ENCODE measurements at regions not wholly inside any gene's neighbourhood (a gene's known extent, or its start where the extent isn't known, plus 50 kb on each side); places are given as distances from the start of the nearest gene placed in this dataset.

DNA sequence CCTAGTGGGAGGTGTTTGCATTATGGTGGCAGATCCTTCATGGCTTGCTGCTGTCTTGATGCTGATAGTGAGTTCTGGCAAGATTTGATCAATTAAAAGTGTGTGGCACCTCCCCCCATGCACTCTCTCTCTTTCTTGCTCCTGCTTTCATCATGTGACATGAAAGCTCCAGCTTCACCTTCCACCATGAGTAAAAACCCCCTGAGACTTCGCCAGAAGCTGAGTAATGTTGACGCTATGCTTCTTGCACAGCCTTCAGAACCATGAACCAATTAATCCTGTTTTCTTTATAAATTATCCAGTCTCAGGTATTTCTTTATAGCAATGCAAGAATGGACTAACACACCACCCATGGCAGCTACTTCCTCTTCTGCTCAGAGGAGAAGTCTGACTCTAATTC is 2181.4 kb upstream of the PIK3C3 start:
- no peaks in the 10 kb centered on the region for H3K4me1 ChIP-seq (ENCODE audit: control insufficient read depth, insufficient read depth, low read length)
- no peak for ATAC-seq
- no peaks in the 10 kb centered on the region for H3K36me3 ChIP-seq (ENCODE audit: control insufficient read depth, insufficient read depth, low read length)
- Mint-ChIP-seq H3K36me3 (no peaks in the 10 kb centered on the region), H3K27ac (no peak overlapping the region), H3K4me1 (no peaks in the 10 kb centered on the region), H3K4me3 (no peak overlapping the region), H3K9me3 (peaks cover 2 to 5% of the 10 kb centered on the region in 2 donors), H3K27me3 (ENCODE audit: low read depth in 2 of 2) (no peaks in the 10 kb centered on the region)
- DNase-seq = no peak
- intact Hi-C loops (cut with micrococcal nuclease) = no loop called here
- no peak overlapping the region for H3K27ac ChIP-seq (ENCODE audit: low read length)
- H3K27me3 ChIP-seq (ENCODE audit: control insufficient read depth, insufficient read depth, low read length) = no peaks in the 10 kb centered on the region
- TF ChIP-seq, protein P1, sequence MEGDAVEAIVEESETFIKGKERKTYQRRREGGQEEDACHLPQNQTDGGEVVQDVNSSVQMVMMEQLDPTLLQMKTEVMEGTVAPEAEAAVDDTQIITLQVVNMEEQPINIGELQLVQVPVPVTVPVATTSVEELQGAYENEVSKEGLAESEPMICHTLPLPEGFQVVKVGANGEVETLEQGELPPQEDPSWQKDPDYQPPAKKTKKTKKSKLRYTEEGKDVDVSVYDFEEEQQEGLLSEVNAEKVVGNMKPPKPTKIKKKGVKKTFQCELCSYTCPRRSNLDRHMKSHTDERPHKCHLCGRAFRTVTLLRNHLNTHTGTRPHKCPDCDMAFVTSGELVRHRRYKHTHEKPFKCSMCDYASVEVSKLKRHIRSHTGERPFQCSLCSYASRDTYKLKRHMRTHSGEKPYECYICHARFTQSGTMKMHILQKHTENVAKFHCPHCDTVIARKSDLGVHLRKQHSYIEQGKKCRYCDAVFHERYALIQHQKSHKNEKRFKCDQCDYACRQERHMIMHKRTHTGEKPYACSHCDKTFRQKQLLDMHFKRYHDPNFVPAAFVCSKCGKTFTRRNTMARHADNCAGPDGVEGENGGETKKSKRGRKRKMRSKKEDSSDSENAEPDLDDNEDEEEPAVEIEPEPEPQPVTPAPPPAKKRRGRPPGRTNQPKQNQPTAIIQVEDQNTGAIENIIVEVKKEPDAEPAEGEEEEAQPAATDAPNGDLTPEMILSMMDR (IDR thresholded peaks at IDR 0.05) = no peak
- no peaks in the 10 kb centered on the region for H3K9me3 ChIP-seq (ENCODE audit: control insufficient read depth, insufficient read depth, low read length)
- H3K4me3 ChIP-seq (ENCODE audit: low read length) = no peak overlapping the region
- WGBS (ENCODE audit: insufficient coverage) = 96% methylated on average over 2 of the region's 2 CpGs

DNA sequence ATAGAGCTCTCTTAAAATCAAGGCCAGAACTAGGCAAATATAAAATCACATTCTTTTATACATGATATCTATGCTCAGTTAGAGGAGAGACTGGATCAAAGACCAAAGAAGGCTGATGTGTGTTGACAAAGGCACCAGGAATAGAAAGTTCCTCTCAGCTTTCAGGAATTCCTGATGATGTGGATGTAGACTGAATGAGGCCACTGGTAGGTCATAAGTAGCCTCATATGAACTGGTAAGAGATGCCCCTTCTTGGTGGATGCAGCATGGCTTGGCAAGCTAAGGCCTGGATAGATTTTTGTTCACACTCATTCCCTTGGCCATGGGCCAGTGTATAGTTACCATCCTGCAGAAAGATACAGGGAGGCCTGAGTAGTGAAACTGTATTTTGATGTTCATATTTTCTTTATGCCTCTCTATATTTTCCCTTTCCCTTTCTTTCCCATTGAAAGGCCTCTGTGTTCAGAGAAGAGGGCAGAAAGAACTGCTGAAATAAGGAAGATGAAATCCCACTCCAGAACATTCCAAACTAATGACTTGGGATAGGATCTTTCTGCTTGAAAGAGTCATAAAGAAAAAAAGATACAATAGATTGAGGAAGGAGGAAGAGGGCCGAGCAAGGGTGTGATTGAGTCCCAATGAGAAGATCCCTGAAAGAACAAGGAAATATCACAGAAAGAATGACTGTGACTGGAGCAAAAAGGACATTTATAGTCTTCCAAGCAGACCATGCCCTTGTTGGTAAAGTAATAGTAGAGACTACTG is 2182.7 kb upstream of the PIK3C3 start:
- H3K36me3 Mint-ChIP-seq = no peaks in the 10 kb centered on the region
- no peak for ATAC-seq

DNA sequence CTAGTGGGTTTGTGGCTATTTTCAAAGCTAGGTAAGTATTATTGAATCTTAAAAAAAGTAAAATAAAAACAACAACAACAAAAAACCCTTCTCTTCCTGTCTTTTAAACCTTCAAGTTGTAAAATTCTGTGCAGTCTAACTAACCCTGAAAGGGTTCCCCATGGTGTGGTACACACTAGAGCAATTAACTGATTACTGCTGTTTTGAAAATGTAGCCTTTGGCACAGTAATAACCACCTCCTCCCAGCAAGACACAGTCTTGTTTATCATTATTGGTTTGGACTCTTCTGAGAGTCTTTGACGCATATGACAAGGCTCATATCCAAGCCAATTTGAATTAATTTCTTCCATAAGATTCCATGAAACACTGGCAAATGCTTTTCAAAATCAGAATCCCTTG is 2184.6 kb upstream of the PIK3C3 start:
- Mint-ChIP-seq H3K27me3 (ENCODE audit: low read depth in 2 of 2) (no peaks in the 10 kb centered on the region), H3K36me3 (no peaks in the 10 kb centered on the region), H3K27ac (no peak overlapping the region), H3K9me3 (peaks cover 2 to 5% of the 10 kb centered on the region in 2 donors), H3K4me3 (no peak overlapping the region), H3K4me1 (no peaks in the 10 kb centered on the region)
- H3K4me3 ChIP-seq (ENCODE audit: low read length) = no peak overlapping the region
- no peak overlapping the region for H3K27ac ChIP-seq (ENCODE audit: low read length)
- ATAC-seq = no peak
- TF ChIP-seq, protein P1 (IDR thresholded peaks at IDR 0.05) = no peak
- H3K4me1 ChIP-seq (ENCODE audit: control insufficient read depth, insufficient read depth, low read length) = no peaks in the 10 kb centered on the region
- H3K9me3 ChIP-seq (ENCODE audit: control insufficient read depth, insufficient read depth, low read length) = no peaks in the 10 kb centered on the region
- intact Hi-C loops (cut with micrococcal nuclease) = no loop called here
- 100% methylated on average over 1 of the region's 1 CpG for WGBS (ENCODE audit: insufficient coverage)
- no peak for DNase-seq
- H3K36me3 ChIP-seq (ENCODE audit: control insufficient read depth, insufficient read depth, low read length) = no peaks in the 10 kb centered on the region
- H3K27me3 ChIP-seq (ENCODE audit: control insufficient read depth, insufficient read depth, low read length) = no peaks in the 10 kb centered on the region

More for the DNA sequence above, 2182.7 kb upstream of the PIK3C3 start:
- H3K27me3 ChIP-seq (ENCODE audit: control insufficient read depth, insufficient read depth, low read length) = no peaks in the 10 kb centered on the region
- TF ChIP-seq, protein P1 (IDR thresholded peaks at IDR 0.05) = no peak
- Mint-ChIP-seq H3K4me1 (no peaks in the 10 kb centered on the region), H3K4me3 (no peak overlapping the region), H3K27me3 (ENCODE audit: low read depth in 2 of 2) (no peaks in the 10 kb centered on the region), H3K9me3 (peaks cover 2 to 5% of the 10 kb centered on the region in 2 donors), H3K27ac (no peak overlapping the region)
- no peaks in the 10 kb centered on the region for H3K36me3 ChIP-seq (ENCODE audit: control insufficient read depth, insufficient read depth, low read length)
- DNase-seq = no peak
- H3K4me3 ChIP-seq (ENCODE audit: low read length) = no peak overlapping the region
- H3K4me1 ChIP-seq (ENCODE audit: control insufficient read depth, insufficient read depth, low read length) = no peaks in the 10 kb centered on the region
- intact Hi-C loops (cut with micrococcal nuclease) = no loop called here
- WGBS (ENCODE audit: insufficient coverage) = 85% methylated on average over 1 of the region's 1 CpG
- H3K9me3 ChIP-seq (ENCODE audit: control insufficient read depth, insufficient read depth, low read length) = no peaks in the 10 kb centered on the region
- no peak overlapping the region for H3K27ac ChIP-seq (ENCODE audit: low read length)

DNA sequence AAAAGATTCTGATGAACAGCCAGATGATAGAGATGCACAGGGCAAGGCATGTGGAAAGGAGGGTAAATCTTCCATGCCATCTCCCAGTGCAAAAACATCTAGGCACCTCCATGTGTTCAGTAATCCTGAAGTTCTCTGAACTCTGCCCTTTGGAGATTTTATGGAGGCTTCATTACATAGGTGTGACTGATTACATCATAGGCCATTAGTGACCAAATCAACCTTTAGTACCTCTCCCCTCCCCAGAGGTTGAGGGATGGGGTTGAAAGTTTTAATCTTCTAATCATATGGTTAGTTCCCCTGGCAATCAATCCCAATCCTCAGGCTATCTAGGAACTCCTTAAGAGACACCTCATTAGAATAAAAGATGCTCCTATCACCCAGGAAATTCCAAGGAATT is 2190.2 kb upstream of the PIK3C3 start:
- H3K27me3 Mint-ChIP-seq (ENCODE audit: low read depth in 2 of 2) = no peaks in the 10 kb centered on the region
- H3K27ac Mint-ChIP-seq = no peak overlapping the region
- H3K4me1 Mint-ChIP-seq = no peaks in the 10 kb centered on the region
- Histone ChIP-seq H3K36me3 (ENCODE audit: control insufficient read depth, insufficient read depth, low read length) (no peaks in the 10 kb centered on the region), H3K27me3 (ENCODE audit: control insufficient read depth, insufficient read depth, low read length) (no peaks in the 10 kb centered on the region), H3K4me3 (ENCODE audit: low read length) (no peak overlapping the region), H3K27ac (ENCODE audit: low read length) (no peak overlapping the region), H3K9me3 (ENCODE audit: control insufficient read depth, insufficient read depth, low read length) (peaks cover 4% of the 10 kb centered on the region), H3K4me1 (ENCODE audit: control insufficient read depth, insufficient read depth, low read length) (no peaks in the 10 kb centered on the region)
- TF ChIP-seq, protein P1 (IDR thresholded peaks at IDR 0.05) = no peak
- ATAC-seq (no peak), DNase-seq (no peak)
- peaks cover 8% of the 10 kb centered on the region for H3K36me3 Mint-ChIP-seq
- H3K4me3 Mint-ChIP-seq = no peak overlapping the region
- intact Hi-C loops (cut with micrococcal nuclease) = no loop called here
- peaks cover 5 to 8% of the 10 kb centered on the region in 2 donors for H3K9me3 Mint-ChIP-seq
